Uterus (tissue), 2 donors: ENCODE measurements at regions not wholly inside any gene's neighbourhood (a gene's known extent, or its start where the extent isn't known, plus 50 kb on each side); places are given as distances from the start of the nearest gene placed in this dataset.
"Not testable (repeated sequence)": the region's sequence is repeated elsewhere in the genome, so short reads cannot be mapped to it uniquely, and the experiment has no call there.

ENCODE experiments used
- CTCF ChIP-seq, 4 experiments: fragments of 200-600 bp in 2 of 4; fragments of 450-650 bp in 2 of 4; sonication (generic) in 2 of 4; IDR thresholded peaks; one replicate each; pipeline ENCODE4 v1.5.1; 2016 to 2019; ENCODE audit warnings: antibody characterized with exemption in 4 of 4, mild to moderate bottlenecking in 2 of 4, moderate library complexity in 1 of 4
- POLR2A ChIP-seq, 2 donors: fragments of 450-650 bp; IDR thresholded peaks; one replicate each; pipeline ENCODE4 v1.6.1; 2016; ENCODE audit warnings: antibody characterized with exemption in 2 of 2, mild to moderate bottlenecking in 1 of 2, moderate library complexity in 1 of 2

- not testable (repeated sequence) for TF ChIP-seq CTCF, POLR2A (IDR thresholded peaks at IDR 0.05)
Measured at GRCh38 chr2:16065272-16066069, 125.1 kb downstream of the MYCN start.
